Mucosa of descending colon (tissue), 3 donors: ENCODE measurements at regions not wholly inside any gene's neighbourhood (a gene's known extent, or its start where the extent isn't known, plus 50 kb on each side); places are given as distances from the start of the nearest gene placed in this dataset.

Experiments
- ATAC-seq: fragments of 200-7000 bp; cut with Tn5 transposase; one replicate; pipeline ENCODE4 v1.9.1; 2020; ENCODE audit warnings: mild to moderate bottlenecking, moderate library complexity
- DNase-seq, 3 donors: peaks; one replicate each; pipeline ENCODE4 v3.0.0-alpha.2; 2020
- H3K36me3 ChIP-seq: fragments of 200-600 bp; one replicate; pipeline ENCODE4 v1.8.0; 2021; ENCODE audit warnings: low read depth, mild to moderate bottlenecking
- H3K4me1 ChIP-seq: fragments of 200-600 bp; one replicate; pipeline ENCODE4 v1.8.0; 2021; ENCODE audit warnings: low read depth, mild to moderate bottlenecking
- H3K4me3 ChIP-seq: fragments of 200-600 bp; one replicate; pipeline ENCODE4 v1.8.0; 2021; ENCODE audit warnings: mild to moderate bottlenecking
- H3K9me3 ChIP-seq: fragments of 200-600 bp; one replicate; pipeline ENCODE4 v1.8.0; 2021; ENCODE audit warnings: mild to moderate bottlenecking
- CTCF ChIP-seq: fragments of 200-600 bp; IDR thresholded peaks from one replicate; pipeline ENCODE4 v1.8.0; 2022; ENCODE audit warnings: antibody characterized with exemption, mild to moderate bottlenecking
- intact Hi-C, 2 donors: fragments of 100-400 bp; cut with DNase I in 1 of 2; cut with micrococcal nuclease in 1 of 2; formaldehyde crosslinking; loops; one replicate each; pipeline versions ENCODE4 v1.11.0 to v1.11.1; 2022; cut with DNase I, micrococcal nuclease
- donor health status: DM: no; HTN: no; CAD: no; lungs with moderate emphysema.
- donor health status: DM: no; HTN: no; CAD: no.
- donor health status: DM: no; HTN: yes; CAD: no.

GRCh38 chr10:83896219-83896618 lies 243.1 kb upstream of the GHITM start:
- no peaks in the 10 kb centered on the region for H3K9me3 ChIP-seq
- TF ChIP-seq CTCF, result no peak
- no peak overlapping the region for H3K4me3 ChIP-seq
- ATAC-seq, result no peak
- no peak for DNase-seq
- intact Hi-C loops, result no loop called here
- H3K36me3 ChIP-seq, result no peaks in the 10 kb centered on the region
- no peaks in the 10 kb centered on the region for H3K4me1 ChIP-seq

- H3K9me3 ChIP-seq, result no peaks in the 10 kb centered on the region
- H3K4me3 ChIP-seq, result no peak overlapping the region
- no peaks in the 10 kb centered on the region for H3K4me1 ChIP-seq
- no peaks in the 10 kb centered on the region for H3K36me3 ChIP-seq
- TF ChIP-seq CTCF, result no peak
- DNase-seq (no peak), ATAC-seq (no peak)
- intact Hi-C loops, result no loop called here
These were observed 241.7 kb upstream of the GHITM start for GRCh38 chr10:83897626-83898025.

- intact Hi-C loops, result no loop called here
- DNase-seq, result no peak
- Histone ChIP-seq H3K4me3 (no peak overlapping the region), H3K4me1 (no peaks in the 10 kb centered on the region), H3K9me3 (no peaks in the 10 kb centered on the region), H3K36me3 (no peaks in the 10 kb centered on the region)
- ATAC-seq, result no peak
- no peak for TF ChIP-seq CTCF
These were observed 230.8 kb upstream of the GHITM start for GRCh38 chr10:83908506-83908905.

GRCh38 chr10:83909001-83909400 lies 230.3 kb upstream of the GHITM start:
- H3K4me3 ChIP-seq, result no peak overlapping the region
- DNase-seq, result no peak
- intact Hi-C loops, result no loop called here
- no peaks in the 10 kb centered on the region for H3K9me3 ChIP-seq
- no peak for ATAC-seq
- no peaks in the 10 kb centered on the region for H3K4me1 ChIP-seq
- TF ChIP-seq CTCF, result no peak
- no peaks in the 10 kb centered on the region for H3K36me3 ChIP-seq

GRCh38 chr10:83915801-83916200 lies 223.5 kb upstream of the GHITM start:
- Histone ChIP-seq H3K9me3 (no peaks in the 10 kb centered on the region), H3K36me3 (no peaks in the 10 kb centered on the region), H3K4me3 (no peak overlapping the region), H3K4me1 (no peaks in the 10 kb centered on the region)
- no peak for TF ChIP-seq CTCF
- no peak for DNase-seq
- ATAC-seq, result no peak
- intact Hi-C loops, result no loop called here
